ENCODE measurements at regions not wholly inside any gene's neighbourhood (a gene's known extent, or its start where the extent isn't known, plus 50 kb on each side); places are given as distances from the start of the nearest gene placed in this dataset.

- TF ChIP-seq, protein P1, sequence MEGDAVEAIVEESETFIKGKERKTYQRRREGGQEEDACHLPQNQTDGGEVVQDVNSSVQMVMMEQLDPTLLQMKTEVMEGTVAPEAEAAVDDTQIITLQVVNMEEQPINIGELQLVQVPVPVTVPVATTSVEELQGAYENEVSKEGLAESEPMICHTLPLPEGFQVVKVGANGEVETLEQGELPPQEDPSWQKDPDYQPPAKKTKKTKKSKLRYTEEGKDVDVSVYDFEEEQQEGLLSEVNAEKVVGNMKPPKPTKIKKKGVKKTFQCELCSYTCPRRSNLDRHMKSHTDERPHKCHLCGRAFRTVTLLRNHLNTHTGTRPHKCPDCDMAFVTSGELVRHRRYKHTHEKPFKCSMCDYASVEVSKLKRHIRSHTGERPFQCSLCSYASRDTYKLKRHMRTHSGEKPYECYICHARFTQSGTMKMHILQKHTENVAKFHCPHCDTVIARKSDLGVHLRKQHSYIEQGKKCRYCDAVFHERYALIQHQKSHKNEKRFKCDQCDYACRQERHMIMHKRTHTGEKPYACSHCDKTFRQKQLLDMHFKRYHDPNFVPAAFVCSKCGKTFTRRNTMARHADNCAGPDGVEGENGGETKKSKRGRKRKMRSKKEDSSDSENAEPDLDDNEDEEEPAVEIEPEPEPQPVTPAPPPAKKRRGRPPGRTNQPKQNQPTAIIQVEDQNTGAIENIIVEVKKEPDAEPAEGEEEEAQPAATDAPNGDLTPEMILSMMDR (optimal IDR thresholded peaks at IDR 0.05 in 1 of 3, IDR thresholded peaks at IDR 0.05 in 1 of 3, conservative IDR thresholded peaks at IDR 0.05 in 1 of 3; ENCODE audit: extremely low read depth in 1 of 3, insufficient read depth in 2 of 3, low read length in 3 of 3), result no peak
- no peak for TF ChIP-seq EZH2 (IDR thresholded peaks at IDR 0.05; ENCODE audit: low read length)
Observed at GRCh38 chr20:5442101-5442500, 125.3 kb upstream of the PROKR2 start.

Data from keratinocyte (primary cell).